ENCODE measurements at regions not wholly inside any gene's neighbourhood (a gene's known extent, or its start where the extent isn't known, plus 50 kb on each side); places are given as distances from the start of the nearest gene placed in this dataset.
A peak's percentile ranks its signal among the peaks of the same experiment; 100 is the strongest.

DNA sequence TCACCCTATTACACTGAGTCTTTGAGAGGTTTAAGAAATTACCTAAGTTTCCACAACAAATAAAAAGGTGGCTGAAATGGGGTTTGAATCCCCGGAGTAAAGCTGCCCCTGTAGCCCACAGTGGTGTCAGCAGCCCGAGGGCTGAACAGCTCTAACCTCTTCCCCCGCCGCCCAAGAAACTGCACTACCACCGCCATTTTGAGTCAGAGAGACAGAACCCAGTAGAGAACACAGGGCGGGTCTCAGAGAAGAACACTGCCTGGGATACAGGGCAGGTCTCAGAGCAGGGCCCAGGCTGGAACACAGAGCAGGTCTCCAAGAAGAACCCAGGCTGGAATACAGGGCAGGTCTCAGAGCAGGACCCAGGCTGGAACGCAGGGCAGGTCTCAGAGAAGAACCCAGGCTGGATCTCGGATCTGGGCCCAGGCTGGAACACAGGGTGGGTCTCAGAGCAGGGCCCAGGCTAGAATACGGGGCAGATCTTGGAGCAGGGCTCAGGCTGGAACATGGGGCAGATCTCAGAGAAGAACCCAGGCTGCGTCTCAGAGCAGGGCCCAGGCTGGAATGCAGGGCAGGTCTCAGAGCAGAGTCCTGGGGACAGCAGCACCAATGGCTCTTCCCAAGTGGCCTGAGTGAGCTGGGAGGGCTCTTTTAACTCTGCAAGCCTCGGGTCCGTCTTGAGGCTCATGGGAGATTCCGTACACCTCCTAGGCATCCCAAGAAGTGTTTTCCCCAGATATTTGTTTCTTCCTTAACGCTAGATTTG lies 85.9 kb upstream of the LANCL2 start:
- Mint-ChIP-seq H3K4me3 (no peak overlapping the region), H3K36me3 (no peaks in the 10 kb centered on the region), H3K27me3 (ENCODE audit: low read depth in 3 of 3) (peaks cover 5 to 13% (median 9%) of the 10 kb centered on the region in 3 donors), H3K4me1 (peaks cover 6% of the 10 kb centered on the region in 2 donors), H3K27ac (no peak overlapping the region), H3K9me3 (no peaks in the 10 kb centered on the region)
- no peak for DNase-seq

DNA sequence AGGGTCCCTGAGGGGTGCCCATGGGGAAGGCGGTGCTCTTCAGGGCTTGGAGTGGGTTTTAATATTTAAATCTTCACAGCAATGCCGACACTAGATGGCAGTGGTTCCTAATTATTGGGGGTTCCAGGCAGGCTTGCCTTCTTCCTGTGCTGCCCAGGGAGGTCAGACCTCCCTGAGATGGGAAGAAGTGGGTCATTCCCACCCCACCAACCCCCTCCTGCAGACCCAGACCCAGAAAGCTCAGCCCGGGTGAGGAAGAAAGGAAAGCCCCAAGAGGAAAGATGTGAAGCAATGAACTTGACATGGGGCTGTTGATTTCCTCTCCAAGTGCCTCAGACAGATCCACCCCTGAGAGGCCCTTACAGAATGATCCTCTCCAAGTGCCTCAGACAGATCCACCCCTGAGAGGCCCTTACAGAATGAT lies 85.1 kb upstream of the LANCL2 start:
- Mint-ChIP-seq H3K36me3 (no peaks in the 10 kb centered on the region), H3K4me1 (peaks cover 6% of the 10 kb centered on the region in 2 donors), H3K4me3 (no peak overlapping the region), H3K9me3 (no peaks in the 10 kb centered on the region), H3K27me3 (ENCODE audit: low read depth in 3 of 3) (peaks cover 6 to 13% (median 9%) of the 10 kb centered on the region in 3 donors), H3K27ac (no peak overlapping the region)
- peak; percentile 55 to 69 (median 64) for DNase-seq

DNA sequence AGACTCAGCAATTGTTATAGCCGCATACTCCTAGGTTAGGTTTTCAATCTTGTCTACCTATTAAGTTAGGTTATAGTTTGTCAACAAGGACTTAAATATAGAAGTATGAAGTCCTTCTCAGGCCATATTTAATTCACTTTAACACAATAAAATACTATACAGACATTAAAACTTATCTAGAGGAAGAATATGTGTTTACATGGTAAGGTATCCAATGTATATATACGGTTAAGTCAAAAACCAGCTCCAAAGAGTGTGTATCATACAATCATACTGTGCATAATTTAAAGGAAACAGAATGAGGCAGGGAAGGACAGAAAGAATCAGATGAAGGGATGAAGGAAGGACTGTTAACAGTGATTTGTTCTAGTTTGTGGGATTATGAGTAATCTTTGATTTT lies 79.5 kb upstream of the LANCL2 start:
- Mint-ChIP-seq H3K4me3 (no peak overlapping the region), H3K4me1 (no peaks in the 10 kb centered on the region), H3K27ac (no peak overlapping the region), H3K27me3 (ENCODE audit: low read depth in 3 of 3) (peaks cover 0 to 13% (median 5%) of the 10 kb centered on the region in 3 donors), H3K36me3 (peaks cover 0 to 3% (median 0%) of the 10 kb centered on the region in 3 donors), H3K9me3 (no peaks in the 10 kb centered on the region)
- DNase-seq: no peak

DNA sequence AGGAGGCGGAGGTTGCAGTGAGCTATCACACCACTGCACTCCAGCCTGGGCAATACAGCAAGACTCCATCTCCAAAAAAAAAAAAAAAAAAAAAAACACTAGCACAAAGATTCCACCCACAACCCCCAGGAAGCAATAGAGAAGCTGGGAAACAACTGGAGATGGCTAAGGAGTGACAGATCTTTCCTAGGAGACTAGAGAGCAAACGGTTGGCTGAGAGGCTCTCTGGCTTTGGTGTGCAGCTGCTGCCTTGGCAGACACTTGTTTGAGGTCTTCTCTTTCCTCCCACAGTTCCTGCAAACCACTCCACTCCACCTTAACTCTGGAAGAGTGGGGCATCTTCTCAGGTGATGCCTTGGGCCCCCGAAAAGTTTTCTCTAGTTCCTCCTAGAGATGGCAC lies 78.5 kb upstream of the LANCL2 start:
- Mint-ChIP-seq H3K4me3 (no peak overlapping the region), H3K27ac (no peak overlapping the region), H3K4me1 (no peaks in the 10 kb centered on the region), H3K9me3 (no peaks in the 10 kb centered on the region), H3K36me3 (peaks cover 0 to 3% (median 0%) of the 10 kb centered on the region in 3 donors), H3K27me3 (ENCODE audit: low read depth in 3 of 3) (peaks cover under 1 to 16% (median 2%) of the 10 kb centered on the region in 3 donors)
- DNase-seq: no peak

DNA sequence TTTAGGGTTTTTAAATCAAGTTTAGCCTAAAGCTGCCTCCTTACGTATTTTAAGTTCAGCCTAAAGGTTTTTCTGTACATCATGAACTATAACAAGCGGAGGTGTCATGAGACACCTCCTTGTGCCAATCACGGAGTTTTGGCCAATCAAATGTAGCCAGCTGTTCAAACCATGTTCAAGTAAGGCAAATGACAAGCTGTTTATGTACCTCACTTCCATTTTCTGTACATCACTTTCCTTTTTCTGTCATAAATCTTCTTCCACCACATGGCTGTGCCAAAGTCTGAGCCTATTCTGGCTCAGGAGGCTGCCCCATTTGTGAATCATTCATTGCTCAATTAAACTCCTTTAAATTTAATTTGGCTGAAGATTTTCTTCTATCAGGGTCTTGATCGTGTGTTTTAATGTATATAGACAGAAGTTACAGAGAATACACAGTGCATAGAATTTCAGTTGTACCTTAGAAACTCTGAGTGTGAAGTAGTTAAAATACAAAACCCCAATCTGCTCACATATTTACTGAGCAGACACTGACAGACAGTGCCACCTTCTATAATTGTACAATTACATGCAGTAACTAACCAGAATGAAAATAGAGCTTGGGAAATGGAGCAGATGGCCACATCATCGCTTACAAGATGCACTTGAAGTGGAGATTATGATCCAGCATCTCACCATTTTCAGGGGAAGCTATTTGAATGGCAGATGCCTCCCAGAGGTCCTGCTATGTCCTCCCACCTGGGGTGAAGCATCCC lies 76.9 kb upstream of the LANCL2 start:
- H3K4me3 Mint-ChIP-seq: no peak overlapping the region
- no peak overlapping the region for H3K27ac Mint-ChIP-seq
- peaks cover 0 to 3% (median 0%) of the 10 kb centered on the region in 3 donors for H3K36me3 Mint-ChIP-seq
- peaks cover 2 to 20% (median 6%) of the 10 kb centered on the region in 3 donors for H3K27me3 Mint-ChIP-seq (ENCODE audit: low read depth in 3 of 3)
- no peaks in the 10 kb centered on the region for H3K9me3 Mint-ChIP-seq
- DNase-seq: no peak
- no peaks in the 10 kb centered on the region for H3K4me1 Mint-ChIP-seq

DNA sequence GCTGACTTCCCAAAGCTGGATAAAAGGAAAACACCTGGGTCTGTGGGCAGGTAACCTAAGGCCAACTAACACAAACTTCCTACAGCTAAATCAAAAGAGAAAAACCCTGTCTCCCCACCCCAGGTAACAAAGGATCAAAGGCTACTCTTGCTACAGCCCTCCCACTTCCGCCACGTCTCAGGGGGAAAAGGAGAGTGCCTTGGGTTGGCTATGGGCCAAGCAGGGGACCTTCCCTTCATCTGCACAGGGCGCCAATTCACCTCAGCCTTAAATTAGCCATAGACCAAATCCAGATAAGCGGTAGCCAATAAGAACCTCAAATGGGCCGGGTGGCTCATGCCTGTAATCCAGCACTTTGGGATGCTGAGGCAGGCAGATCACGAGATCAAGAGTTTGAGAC lies 69.1 kb upstream of the LANCL2 start:
- no peak overlapping the region for H3K4me3 Mint-ChIP-seq
- DNase-seq: no peak
- H3K4me1 Mint-ChIP-seq: no peaks in the 10 kb centered on the region
- no peaks in the 10 kb centered on the region for H3K9me3 Mint-ChIP-seq
- no peak overlapping the region for H3K27ac Mint-ChIP-seq
- no peaks in the 10 kb centered on the region for H3K36me3 Mint-ChIP-seq
- peaks cover 2 to 20% (median 18%) of the 10 kb centered on the region in 3 donors for H3K27me3 Mint-ChIP-seq (ENCODE audit: low read depth in 3 of 3)

DNA sequence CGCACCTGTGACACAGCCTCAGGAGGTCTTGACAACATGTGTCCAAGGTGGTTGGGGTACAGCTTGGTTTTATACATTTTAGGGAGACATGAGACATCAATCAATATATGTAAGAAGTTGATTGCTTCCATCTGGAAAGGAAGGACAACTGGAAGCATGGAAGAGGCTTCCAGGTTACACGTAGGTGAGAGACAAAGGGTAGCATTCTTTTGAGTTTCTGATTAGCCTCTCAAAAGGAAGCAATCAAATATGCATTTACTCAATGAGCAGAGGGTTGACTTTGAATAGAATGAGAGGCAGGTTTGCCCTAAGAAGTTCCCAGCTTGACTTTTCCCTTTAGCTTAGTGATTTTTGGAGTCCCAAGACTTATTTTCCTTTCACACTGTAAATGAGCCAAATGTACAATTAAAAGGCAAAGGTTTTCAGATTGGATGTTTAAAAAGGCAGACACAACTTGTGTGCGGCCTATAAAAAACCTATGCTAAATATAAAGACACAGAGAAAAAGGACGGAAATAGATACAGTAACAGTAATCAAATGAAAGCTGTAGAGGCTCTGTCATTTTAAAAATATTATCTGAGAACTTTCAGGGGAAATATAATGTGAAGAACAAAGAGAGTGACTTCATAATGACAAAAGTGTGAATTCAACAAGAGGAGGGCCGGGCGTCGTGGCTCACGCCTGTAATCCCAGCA lies 65.7 kb upstream of the LANCL2 start:
- Mint-ChIP-seq H3K9me3 (peaks cover 0 to 2% (median 0%) of the 10 kb centered on the region in 6 donors), H3K4me1 (peaks cover 0 to 2% of the 10 kb centered on the region in 2 donors), H3K4me3 (no peak overlapping the region), H3K27me3 (ENCODE audit: low read depth in 3 of 3) (peaks cover 3 to 27% (median 18%) of the 10 kb centered on the region in 3 donors), H3K27ac (no peak overlapping the region), H3K36me3 (no peaks in the 10 kb centered on the region)
- DNase-seq: no peak

DNA sequence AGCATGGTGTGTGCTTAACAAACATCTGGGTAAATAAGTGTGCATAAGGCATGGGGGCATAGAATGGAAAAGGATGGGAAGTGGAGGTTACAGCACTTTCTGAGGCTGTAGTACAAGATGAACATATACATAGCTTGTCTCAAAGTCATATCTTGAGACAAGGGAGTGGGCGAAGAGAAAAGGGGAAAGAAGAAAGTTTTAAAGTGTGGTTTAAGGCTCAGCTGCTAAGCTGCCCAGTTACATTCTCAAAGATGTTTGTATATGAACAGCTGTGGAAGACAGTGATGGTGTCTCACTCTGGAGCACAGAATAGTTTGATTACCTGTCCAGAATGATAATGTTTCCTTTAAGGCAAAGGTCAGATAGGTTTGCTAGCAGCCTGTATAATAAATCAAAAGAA lies 61.9 kb upstream of the LANCL2 start:
- Mint-ChIP-seq H3K36me3 (no peaks in the 10 kb centered on the region), H3K27ac (no peak overlapping the region), H3K27me3 (ENCODE audit: low read depth in 3 of 3) (peaks cover 10 to 43% (median 29%) of the 10 kb centered on the region in 3 donors), H3K9me3 (peaks cover 0 to 4% (median 0%) of the 10 kb centered on the region in 6 donors), H3K4me1 (peaks cover 18% of the 10 kb centered on the region in 2 donors), H3K4me3 (no peak overlapping the region)
- no peak for DNase-seq

DNA sequence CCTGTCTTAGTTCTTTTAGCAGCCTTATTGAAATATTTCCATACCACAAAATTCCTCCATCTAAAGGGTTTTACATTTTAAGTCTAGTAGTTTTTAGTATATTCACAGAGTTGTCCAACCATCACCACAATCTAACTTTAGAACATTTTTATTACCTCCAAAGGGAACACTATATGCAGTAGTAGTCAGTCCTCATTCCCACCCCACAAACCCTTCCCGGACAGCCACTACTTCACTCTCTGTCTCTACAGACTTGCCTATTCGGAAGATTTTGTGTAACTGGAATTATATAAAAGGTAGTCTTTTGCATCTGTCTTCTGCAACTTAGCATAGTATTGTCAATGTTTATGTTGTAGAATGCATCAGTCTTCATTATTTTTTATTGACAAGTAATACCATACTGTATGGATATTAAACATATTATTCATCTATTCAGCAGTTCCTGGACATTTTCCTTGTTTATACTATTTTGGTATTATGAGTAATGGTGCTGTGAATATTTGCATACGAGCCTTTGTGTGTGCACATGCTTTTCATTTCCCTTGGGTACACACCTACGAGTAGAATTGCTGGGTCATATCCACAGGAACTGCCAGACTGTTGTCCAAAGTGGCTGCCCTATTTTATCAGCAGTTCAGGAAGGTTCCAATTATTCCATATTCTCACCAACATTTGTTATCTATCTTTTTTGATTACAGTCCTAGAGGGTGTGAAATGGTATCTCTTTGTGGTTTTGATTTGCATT lies 60.9 kb upstream of the LANCL2 start:
- Mint-ChIP-seq H3K4me1 (peaks cover 27 to 28% of the 10 kb centered on the region in 2 donors), H3K27ac (no peak overlapping the region), H3K9me3 (peaks cover 0 to 6% (median 0%) of the 10 kb centered on the region in 6 donors), H3K36me3 (no peaks in the 10 kb centered on the region), H3K4me3 (no peak overlapping the region), H3K27me3 (ENCODE audit: low read depth in 3 of 3) (peaks cover 17 to 48% (median 33%) of the 10 kb centered on the region in 3 donors)
- DNase-seq: no peak

DNA sequence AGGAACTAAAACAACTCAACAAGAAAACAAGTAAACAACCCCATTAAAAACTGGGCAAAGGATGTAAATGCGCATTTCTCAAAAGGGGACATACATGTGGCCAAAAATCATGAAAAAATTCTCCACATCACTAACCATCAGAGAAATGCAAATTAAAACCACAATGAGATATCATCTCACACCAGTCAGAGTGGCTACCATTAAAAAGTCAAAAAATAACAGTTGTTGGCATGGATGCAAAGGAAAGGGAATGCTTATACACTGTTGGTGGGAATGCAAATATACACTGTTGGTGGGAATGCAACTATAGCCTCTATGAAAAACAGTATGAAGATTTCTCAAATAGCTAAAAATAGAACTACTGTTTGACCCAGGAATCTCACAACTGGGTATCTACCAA lies 60.0 kb upstream of the LANCL2 start:
- DNase-seq: no peak
- Mint-ChIP-seq H3K36me3 (no peaks in the 10 kb centered on the region), H3K27me3 (ENCODE audit: low read depth in 3 of 3) (peaks cover 20 to 51% (median 35%) of the 10 kb centered on the region in 3 donors), H3K4me3 (no peak overlapping the region), H3K9me3 (peaks cover 0 to 7% (median 0%) of the 10 kb centered on the region in 6 donors), H3K4me1 (peaks cover 37% of the 10 kb centered on the region in 2 donors), H3K27ac (no peak overlapping the region)

DNA sequence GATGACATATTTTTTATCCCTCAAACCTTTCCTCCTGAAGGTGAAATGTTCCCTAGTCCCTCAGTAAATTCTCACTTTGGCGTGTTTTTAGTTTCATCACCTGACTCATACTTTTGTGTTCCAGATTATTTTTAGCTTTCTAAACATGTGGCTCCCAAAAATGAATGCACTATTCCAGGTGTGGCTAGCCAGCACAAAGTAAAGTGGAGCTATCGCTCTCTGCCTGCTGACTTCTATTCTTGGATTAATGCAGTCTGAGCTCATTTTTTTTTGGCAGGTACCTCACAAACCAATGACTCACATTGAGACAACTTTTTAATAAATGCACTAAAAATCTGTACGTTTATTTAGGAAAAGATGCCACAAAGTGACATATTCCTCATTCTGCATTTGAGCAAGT lies 58.8 kb upstream of the LANCL2 start:
- Mint-ChIP-seq H3K27ac (no peak overlapping the region), H3K27me3 (ENCODE audit: low read depth in 3 of 3) (peaks cover 20 to 53% (median 39%) of the 10 kb centered on the region in 3 donors), H3K36me3 (no peaks in the 10 kb centered on the region), H3K4me3 (no peak overlapping the region), H3K4me1 (peaks cover 45 to 47% of the 10 kb centered on the region in 2 donors), H3K9me3 (peaks cover 0 to 7% (median 0%) of the 10 kb centered on the region in 6 donors)
- DNase-seq: no peak

DNA sequence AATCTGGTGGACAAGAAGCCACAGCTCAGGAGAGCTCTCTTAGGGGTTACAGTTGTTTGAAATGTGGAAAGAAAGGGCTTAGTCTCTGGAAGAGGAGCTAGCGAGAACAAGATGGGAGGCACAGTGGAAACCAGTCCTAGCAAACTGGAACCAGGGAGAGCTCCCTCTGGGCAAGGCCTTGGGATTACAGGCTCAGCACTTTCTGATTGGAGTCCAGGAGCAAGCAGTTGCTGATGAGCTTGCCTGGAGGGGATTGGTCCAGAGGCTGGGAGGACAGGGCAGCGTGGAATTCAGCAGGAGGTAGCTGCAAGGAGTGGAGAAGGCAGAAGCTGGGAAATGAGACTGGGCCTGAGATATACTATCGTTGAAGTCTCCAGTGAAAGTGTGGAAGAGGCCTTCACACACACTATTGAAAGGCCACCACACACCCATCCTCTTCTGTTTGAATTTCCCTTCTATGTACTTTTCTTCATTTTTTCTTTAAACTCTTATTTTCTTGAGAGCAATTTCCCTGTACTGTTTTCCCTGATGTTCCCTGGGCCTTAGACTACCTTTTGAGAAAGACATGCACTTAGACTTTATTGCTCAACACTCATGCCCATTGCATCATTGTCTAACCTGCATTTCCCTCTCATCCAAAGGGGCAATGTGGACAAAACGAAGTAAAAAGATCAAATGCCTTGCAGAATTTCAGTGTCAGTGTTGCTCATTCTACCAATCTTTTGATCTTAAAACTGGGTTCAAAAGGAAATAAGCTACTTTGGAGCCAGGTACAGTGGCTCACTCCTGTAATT lies 57.8 kb upstream of the LANCL2 start:
- peaks cover 18 to 51% (median 35%) of the 10 kb centered on the region in 3 donors for H3K27me3 Mint-ChIP-seq (ENCODE audit: low read depth in 3 of 3)
- H3K9me3 Mint-ChIP-seq: peaks cover 0 to 9% (median 0%) of the 10 kb centered on the region in 6 donors
- no peak overlapping the region for H3K27ac Mint-ChIP-seq

More for the DNA sequence above, 57.8 kb upstream of the LANCL2 start:
- no peak for DNase-seq
- Mint-ChIP-seq H3K4me1 (peaks cover 46 to 50% of the 10 kb centered on the region in 2 donors), H3K4me3 (peak overlapping the region in 2 of 5 donors; percentile 17 to 18), H3K36me3 (peaks cover 0 to 3% (median 2%) of the 10 kb centered on the region in 3 donors)
